VCaP (cell line): ENCODE measurements at regions not wholly inside any gene's neighbourhood (a gene's known extent, or its start where the extent isn't known, plus 50 kb on each side); places are given as distances from the start of the nearest gene placed in this dataset.

Experiments used
- H3K27ac ChIP-seq: fragments of 450-650 bp; 2 replicates; pipeline ENCODE4 v1.5.1; 2017
- CTCF ChIP-seq: fragments of 450-650 bp; conservative IDR thresholded peaks from 2 replicates; pipeline ENCODE4 v1.5.1; 2017; ENCODE audit warnings: mild to moderate bottlenecking, moderate library complexity

DNA sequence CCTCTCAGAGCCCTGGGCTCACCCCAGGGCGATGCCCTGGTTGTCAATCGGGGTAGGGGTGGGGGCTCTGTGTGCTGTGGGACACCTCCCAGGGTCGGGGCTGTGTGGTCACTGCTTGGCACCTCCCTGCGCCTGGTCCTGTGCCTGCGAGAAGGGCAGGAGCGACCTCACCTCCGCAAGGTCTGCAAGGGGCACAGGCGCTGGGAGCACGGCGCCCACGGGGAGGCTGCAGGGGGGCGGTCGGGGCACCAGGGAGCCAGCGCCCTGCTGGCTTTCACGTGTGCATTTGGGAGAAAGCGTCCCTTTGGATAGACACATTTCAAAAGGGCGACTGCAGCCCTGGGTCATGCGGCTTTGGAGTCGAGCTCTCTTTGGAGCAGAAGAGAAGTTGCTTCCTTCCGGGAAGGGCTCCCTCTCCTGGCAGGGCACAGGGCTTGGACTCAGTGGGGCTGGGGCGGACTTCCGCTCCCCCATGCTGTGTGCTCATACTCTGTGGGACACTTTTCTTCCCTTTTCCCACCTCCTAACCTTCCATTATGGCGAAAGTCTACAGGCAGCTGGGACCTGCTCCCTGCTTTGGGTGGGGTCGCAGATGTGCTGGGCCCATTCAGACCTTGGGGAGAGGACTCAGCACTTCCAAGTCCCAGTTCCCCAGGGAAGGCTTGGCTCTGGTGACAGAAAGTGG, 52.9 kb upstream of the SLC28A3 start:
- H3K27ac ChIP-seq = no peak overlapping the region
- TF ChIP-seq CTCF = no peak

- no peak for TF ChIP-seq CTCF
Observed at GRCh38 chr9:84394036-84394435, 53.5 kb upstream of the SLC28A3 start.

GRCh38 chr9:84397151-84397728, 56.7 kb upstream of the SLC28A3 start:
- H3K27ac ChIP-seq = no peak overlapping the region
- peak; percentile 83 for TF ChIP-seq CTCF

More at GRCh38 chr9:84394036-84394435, 53.5 kb upstream of the SLC28A3 start:
- no peak overlapping the region for H3K27ac ChIP-seq

DNA sequence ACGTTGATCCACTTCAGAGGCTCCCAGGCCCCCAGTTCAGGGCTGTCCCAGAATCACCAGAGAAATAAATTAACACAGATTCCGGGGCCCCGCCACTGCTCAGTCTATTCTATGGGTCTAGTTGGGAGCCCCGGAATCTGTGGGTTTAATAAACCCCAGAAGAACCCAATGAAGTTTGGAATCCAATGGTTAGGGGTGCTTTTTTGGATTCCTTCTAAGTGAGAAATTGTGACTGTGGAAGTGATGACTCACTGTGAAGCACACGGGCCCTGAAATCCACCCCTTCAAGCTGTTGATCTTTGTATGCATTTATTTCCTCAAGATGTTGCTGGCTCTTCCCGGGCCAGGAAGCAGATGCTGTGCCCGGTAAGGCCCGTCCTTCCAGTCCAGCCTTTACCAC, 57.3 kb upstream of the SLC28A3 start:
- H3K27ac ChIP-seq = no peak overlapping the region
- TF ChIP-seq CTCF = no peak

- TF ChIP-seq CTCF = no peak
- no peak overlapping the region for H3K27ac ChIP-seq
Observed at GRCh38 chr9:84402517-84402916, 62.0 kb upstream of the SLC28A3 start.

- TF ChIP-seq CTCF = no peak
- no peak overlapping the region for H3K27ac ChIP-seq
Observed at GRCh38 chr9:84403288-84403687, 62.7 kb upstream of the SLC28A3 start.

DNA sequence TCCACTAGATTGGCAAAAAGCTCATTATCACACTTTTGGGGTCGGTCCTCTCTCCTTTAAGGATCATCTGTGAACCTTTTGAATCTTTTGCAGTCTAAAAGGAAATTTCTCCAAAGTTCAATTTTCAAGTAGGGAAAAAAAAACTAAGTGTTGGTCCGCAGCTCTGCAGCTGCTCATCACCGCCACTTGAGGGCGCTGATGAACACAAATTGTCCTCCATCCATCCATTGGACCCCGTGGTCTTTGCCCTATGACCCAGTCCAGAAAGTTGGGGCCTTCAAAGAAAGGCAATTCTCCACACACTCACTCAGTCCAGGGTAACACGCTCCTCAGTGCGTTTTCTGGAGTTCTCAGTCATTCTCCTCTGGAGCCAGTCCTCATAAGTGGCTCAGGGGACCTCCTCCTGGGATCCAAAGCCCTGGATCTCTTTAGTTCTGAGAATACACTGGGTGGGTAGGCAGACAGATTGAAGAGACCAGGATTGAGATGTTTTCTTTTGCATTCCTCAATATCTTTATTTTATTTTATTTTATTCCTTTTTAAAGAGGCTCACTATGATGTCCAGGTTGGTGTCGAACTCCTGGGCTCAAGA, 63.6 kb upstream of the SLC28A3 start:
- no peak overlapping the region for H3K27ac ChIP-seq
- TF ChIP-seq CTCF = peak; percentile 75
